AG10803 (cell line): ENCODE measurements at regions not wholly inside any gene's neighbourhood (a gene's known extent, or its start where the extent isn't known, plus 50 kb on each side); places are given as distances from the start of the nearest gene placed in this dataset.

Source experiments
- DNase-seq: peaks from one replicate; pipeline ENCODE4 v3.0.0; 2010; ENCODE audit warnings: low read depth
- H3K4me3 ChIP-seq: 2 replicates; pipeline ENCODE4 v1.5.1; 2011; ENCODE audit warnings: mild to moderate bottlenecking, low read length, control low read depth
- TF ChIP-seq, protein P1 (sequence below): conservative IDR thresholded peaks from 2 replicates; pipeline ENCODE4 v1.5.1; 2011; ENCODE audit warnings: mild to moderate bottlenecking, low read length, control low read depth, inconsistent platforms

DNA sequence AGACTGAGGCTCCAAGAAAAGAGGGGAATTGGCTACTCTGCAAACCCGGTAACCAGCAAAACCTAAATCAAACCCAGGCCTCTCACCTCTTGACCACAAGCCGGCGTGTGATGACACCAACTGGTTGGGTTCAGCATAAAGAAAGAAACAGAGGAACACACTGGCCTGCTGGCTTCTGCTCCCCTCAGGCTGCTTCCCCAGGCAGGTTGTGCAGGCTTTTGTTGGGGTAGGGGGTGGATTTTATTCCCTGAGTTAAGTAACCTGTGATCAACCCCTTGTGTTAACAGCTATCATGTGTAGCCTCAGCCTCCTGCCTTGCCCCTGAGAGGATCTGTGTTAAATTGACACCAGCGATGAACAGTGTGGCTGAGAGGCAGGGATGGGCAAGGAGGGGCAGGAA lies 111.6 kb upstream of the ZBTB40 start:
- TF ChIP-seq, protein P1, sequence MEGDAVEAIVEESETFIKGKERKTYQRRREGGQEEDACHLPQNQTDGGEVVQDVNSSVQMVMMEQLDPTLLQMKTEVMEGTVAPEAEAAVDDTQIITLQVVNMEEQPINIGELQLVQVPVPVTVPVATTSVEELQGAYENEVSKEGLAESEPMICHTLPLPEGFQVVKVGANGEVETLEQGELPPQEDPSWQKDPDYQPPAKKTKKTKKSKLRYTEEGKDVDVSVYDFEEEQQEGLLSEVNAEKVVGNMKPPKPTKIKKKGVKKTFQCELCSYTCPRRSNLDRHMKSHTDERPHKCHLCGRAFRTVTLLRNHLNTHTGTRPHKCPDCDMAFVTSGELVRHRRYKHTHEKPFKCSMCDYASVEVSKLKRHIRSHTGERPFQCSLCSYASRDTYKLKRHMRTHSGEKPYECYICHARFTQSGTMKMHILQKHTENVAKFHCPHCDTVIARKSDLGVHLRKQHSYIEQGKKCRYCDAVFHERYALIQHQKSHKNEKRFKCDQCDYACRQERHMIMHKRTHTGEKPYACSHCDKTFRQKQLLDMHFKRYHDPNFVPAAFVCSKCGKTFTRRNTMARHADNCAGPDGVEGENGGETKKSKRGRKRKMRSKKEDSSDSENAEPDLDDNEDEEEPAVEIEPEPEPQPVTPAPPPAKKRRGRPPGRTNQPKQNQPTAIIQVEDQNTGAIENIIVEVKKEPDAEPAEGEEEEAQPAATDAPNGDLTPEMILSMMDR = no peak
- no peak for DNase-seq
- no peak overlapping the region for H3K4me3 ChIP-seq

GRCh38 chr1:22340873-22341272 lies 110.8 kb upstream of the ZBTB40 start:
- DNase-seq = no peak
- TF ChIP-seq, protein P1 = no peak
- no peak overlapping the region for H3K4me3 ChIP-seq

DNA sequence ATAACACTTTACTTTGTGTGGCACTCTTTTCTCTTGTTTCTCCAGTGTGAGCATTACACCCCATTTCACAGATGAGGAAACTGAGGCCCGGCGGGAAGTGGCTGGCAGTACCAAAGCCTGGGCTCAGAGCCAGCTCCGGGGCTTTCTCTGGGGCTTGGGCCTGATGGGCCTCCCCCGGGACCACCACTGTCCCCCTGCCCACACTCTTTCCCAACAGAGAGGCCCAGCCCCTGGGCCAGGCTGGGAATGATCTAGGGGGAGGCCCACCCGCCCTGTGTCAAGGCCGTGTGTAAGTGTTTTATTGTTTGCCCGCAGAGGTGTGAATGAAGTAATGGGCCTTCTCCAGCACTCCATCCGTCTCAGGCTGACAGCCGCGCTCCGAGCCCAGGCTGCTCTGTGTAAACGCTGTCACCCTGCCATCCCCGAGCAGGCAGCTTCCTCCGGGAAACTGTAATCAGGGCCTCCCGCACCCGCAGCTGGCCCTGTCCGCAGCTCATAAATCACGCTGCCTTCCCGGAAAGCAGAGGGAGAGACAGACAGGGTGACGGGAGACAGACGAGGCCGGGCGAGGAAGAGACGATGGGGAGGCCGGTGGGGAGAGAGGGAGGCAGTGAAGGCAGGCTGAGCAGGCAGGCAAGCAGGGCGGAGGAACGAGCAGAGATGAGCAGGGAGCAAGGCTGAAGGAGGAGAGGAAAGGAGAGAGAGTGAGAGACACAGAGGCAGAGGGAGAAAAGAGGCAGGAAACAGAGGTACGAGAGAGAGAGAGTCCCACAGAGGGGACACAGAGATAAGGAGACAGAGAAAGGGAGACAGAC lies 109.7 kb upstream of the ZBTB40 start:
- peak; percentile 66 for DNase-seq
- TF ChIP-seq, protein P1 = no peak
- H3K4me3 ChIP-seq = no peak overlapping the region

- no peak for DNase-seq
- TF ChIP-seq, protein P1 = no peak
- no peak overlapping the region for H3K4me3 ChIP-seq
These were observed 108.9 kb upstream of the ZBTB40 start for GRCh38 chr1:22342734-22343191.

DNA sequence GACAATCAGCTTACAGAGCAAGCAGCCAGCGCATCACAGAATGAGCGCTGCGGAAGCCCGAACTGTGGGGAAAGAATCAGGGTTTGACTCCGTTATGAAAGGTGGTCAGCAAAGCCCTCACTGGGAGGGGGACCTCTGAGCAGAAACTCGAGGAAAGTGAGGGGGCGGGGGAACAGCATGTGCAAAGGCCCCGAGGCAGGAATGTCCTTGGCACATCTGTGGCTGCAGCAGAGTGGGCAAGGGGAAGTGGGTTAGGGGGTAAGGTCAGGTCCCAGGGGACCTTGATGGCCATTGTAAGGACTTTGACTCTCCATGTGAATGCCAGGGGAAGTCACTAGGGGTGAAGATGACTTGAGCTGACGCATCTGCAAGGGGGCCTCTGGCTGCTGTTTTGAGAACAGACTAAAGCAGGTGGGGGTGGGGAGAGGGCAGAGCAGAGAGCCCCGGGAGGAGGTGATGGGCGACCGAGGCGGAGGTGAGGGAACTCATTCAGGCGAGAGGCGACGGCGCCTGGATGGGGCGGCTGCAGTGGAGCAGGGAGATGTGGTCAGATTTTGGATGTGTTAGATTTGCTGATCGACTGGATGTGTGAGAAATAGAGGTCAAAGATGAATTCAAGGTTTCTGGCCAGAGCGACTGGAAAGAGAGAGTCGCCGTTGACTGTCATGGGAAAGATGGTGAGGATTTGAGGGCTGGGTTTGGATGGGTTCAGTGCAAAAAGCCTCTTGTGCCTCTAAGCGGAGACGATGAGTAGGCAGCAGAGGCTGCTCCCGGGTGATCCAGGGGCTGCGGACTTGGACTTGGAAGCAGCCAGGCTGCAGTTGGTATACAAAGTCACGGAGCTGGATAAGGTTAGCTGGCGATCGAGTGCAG lies 108.0 kb upstream of the ZBTB40 start:
- no peak for DNase-seq

GRCh38 chr1:22344329-22344630 lies 107.4 kb upstream of the ZBTB40 start:
- no peak overlapping the region for H3K4me3 ChIP-seq
- DNase-seq = no peak
- TF ChIP-seq, protein P1 = no peak

More for the DNA sequence above, 108.0 kb upstream of the ZBTB40 start:
- no peak overlapping the region for H3K4me3 ChIP-seq
- TF ChIP-seq, protein P1 = no peak
